Ovary (tissue), 7 donors: ENCODE measurements at regions not wholly inside any gene's neighbourhood (a gene's known extent, or its start where the extent isn't known, plus 50 kb on each side); places are given as distances from the start of the nearest gene placed in this dataset.

Source experiments
- DNase-seq, 5 donors: peaks; one replicate each; pipeline ENCODE4 v3.0.0-alpha.2; 2019 to 2020
- H3K27ac ChIP-seq, 2 donors: fragments of 200-600 bp; one replicate each; pipeline versions ENCODE4 v1.5.1 to v1.8.0; 2019 to 2022
- H3K27me3 ChIP-seq: fragments of 200-600 bp; one replicate; pipeline ENCODE4 v1.8.0; 2022
- H3K36me3 ChIP-seq: fragments of 200-600 bp; sonication (generic); one replicate; pipeline ENCODE4 v1.5.1; 2019
- H3K4me1 ChIP-seq: one replicate; pipeline ENCODE4 v1.8.1; 2013; ENCODE audit warnings: mild to moderate bottlenecking, moderate library complexity; ENCODE audit not compliant: insufficient read depth
- H3K4me3 ChIP-seq: fragments of 200-600 bp; sonication (generic); one replicate; pipeline ENCODE4 v1.5.1; 2017
- H3K9me3 ChIP-seq, 2 donors: fragments of 200-600 bp in 1 of 2; sonication (generic) in 1 of 2; one replicate each; pipeline versions ENCODE4 v1.5.1 to v1.8.1; 2013 to 2019; ENCODE audit warnings: mild to moderate bottlenecking in 1 of 2, moderate library complexity in 1 of 2
- EP300 ChIP-seq: sonication (generic); formaldehyde crosslinking; IDR thresholded peaks from one replicate; pipeline ENCODE4 v1.6.1; 2017; ENCODE audit warnings: antibody characterized with exemption
- POLR2A ChIP-seq: fragments of 450-650 bp; IDR thresholded peaks from one replicate; pipeline ENCODE4 v1.6.1; 2017; ENCODE audit warnings: antibody characterized with exemption, mild to moderate bottlenecking, moderate library complexity
- WGBS, 3 donors: extraction: QIAGEN DNeasy Blood & Tissue Kit in 1 of 3; methylation state at CpG; one replicate each; pipeline versions ENCODE4 v1.1.5 to v1.1.7; 2013 to 2017; 5-methylcytosine and 5-hydroxymethylcytosine counted together
- intact Hi-C, 4 donors: fragments of 100-400 bp; cut with DNase I; formaldehyde crosslinking; loops; one replicate each; pipeline versions ENCODE4 v1.11.0 to v1.15.1; 2022 to 2023
- TF ChIP-seq, protein P1 (sequence below), 3 donors: fragments of 450-650 bp in 2 of 3; fragments of 200-600 bp in 1 of 3; IDR thresholded peaks; one replicate each; pipeline versions ENCODE4 v1.5.1 to v1.8.0; 2016 to 2022; ENCODE audit warnings: antibody characterized with exemption in 3 of 3, mild to moderate bottlenecking in 1 of 3
- donor health status: DM: no; HTN: no; CAD: no; lungs with moderate emphysema.
- donor health status: DM: no; HTN: no; CAD: no.
- donor health status: Bipolar disorder and iron deficiency.
- donor health status: DM: no; HTN: no; CAD: no.
- donor health status: DM: yes; HTN: yes; CAD: no.

DNA sequence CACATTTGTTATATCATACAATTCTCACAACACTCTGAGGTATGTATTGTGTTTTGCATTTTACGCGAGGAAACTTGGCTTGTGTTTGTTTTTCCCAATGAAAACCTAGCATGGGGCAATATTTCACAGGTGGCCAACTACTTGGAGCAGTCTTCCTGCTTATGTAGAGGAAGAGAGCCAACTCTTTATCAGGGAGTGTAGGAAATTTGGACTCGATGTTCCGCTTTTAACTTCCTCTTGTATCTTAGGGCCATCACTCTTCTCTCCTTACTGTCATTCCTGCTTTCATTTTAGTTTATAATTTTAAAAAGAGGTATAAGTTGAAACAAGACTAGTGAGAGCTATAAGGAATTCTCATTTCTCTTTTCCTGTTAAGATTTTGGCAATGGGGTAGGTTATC lies 107.7 kb upstream of the RPS6KA3 start:
- no peak for TF ChIP-seq POLR2A
- Histone ChIP-seq H3K4me1 (no peaks in the 10 kb centered on the region), H3K27ac (no peak overlapping the region), H3K36me3 (no peaks in the 10 kb centered on the region), H3K9me3 (no peaks in the 10 kb centered on the region), H3K27me3 (no peaks in the 10 kb centered on the region), H3K4me3 (no peak overlapping the region)
- no peak for DNase-seq
- 44 to 56% (median 54%) methylated on average over 4 of the region's 4 CpGs for WGBS, 3 donors
- intact Hi-C loops = loop anchor here in 1 of 4 donors (10.0 kb wide), 1 partner anchor 170 kb away; no protein-coding TSS in a partner anchor

DNA sequence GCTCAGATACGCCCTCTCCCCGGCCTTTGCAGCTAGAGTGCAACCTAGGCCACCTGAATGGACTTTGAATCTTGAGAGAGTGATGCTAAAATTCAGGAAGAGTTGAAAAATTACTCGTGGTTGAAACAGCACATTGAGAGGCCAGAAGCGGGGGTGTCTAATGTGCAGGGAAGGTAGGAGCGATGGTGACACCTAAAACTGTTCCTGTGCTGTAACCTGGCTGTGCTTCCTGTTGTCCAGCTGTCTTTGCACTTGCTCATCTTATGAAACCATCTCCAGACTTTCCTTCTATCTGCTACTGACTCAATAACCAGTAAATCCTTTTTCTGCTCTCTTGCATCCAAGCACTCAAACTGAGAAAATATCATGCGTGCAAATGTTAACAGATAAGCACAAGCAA lies 106.4 kb upstream of the RPS6KA3 start:
- intact Hi-C loops = loop anchor here in 1 of 4 donors (10.0 kb wide), 1 partner anchor 168 kb away; no protein-coding TSS in a partner anchor
- Histone ChIP-seq H3K9me3 (no peaks in the 10 kb centered on the region), H3K27ac (no peak overlapping the region), H3K36me3 (no peaks in the 10 kb centered on the region), H3K27me3 (no peaks in the 10 kb centered on the region), H3K4me3 (no peak overlapping the region), H3K4me1 (no peaks in the 10 kb centered on the region)
- TF ChIP-seq POLR2A = no peak
- no peak for TF ChIP-seq EP300
- TF ChIP-seq, protein P1, sequence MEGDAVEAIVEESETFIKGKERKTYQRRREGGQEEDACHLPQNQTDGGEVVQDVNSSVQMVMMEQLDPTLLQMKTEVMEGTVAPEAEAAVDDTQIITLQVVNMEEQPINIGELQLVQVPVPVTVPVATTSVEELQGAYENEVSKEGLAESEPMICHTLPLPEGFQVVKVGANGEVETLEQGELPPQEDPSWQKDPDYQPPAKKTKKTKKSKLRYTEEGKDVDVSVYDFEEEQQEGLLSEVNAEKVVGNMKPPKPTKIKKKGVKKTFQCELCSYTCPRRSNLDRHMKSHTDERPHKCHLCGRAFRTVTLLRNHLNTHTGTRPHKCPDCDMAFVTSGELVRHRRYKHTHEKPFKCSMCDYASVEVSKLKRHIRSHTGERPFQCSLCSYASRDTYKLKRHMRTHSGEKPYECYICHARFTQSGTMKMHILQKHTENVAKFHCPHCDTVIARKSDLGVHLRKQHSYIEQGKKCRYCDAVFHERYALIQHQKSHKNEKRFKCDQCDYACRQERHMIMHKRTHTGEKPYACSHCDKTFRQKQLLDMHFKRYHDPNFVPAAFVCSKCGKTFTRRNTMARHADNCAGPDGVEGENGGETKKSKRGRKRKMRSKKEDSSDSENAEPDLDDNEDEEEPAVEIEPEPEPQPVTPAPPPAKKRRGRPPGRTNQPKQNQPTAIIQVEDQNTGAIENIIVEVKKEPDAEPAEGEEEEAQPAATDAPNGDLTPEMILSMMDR (IDR thresholded peaks at IDR 0.05) = no peak
- DNase-seq = no peak
- WGBS, 3 donors = 66 to 72% (median 68%) methylated on average over 6 of the region's 6 CpGs

DNA sequence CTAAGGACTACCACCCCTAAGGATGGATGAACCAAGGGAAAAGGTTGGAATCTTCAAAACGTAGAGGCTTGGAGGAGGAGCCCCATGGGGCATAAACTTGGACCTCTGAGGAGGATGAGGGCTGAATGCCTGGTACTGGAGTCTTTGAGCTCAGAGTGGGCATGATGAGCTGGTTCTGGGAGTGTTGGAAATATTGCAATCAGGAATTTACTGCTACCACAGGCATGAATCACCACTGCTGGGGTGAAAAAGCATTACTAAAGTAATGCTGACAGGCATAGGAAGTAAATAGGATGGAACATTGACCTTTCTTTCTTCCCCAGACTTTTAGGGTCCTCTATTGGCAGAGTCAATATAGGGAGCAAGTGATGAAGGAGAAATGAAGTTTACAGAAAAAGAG lies 105.8 kb upstream of the RPS6KA3 start:
- Histone ChIP-seq H3K4me1 (no peaks in the 10 kb centered on the region), H3K4me3 (no peak overlapping the region), H3K36me3 (no peaks in the 10 kb centered on the region), H3K27me3 (no peaks in the 10 kb centered on the region), H3K27ac (no peak overlapping the region), H3K9me3 (no peaks in the 10 kb centered on the region)
- TF ChIP-seq POLR2A (no peak), EP300 (no peak)
- TF ChIP-seq, protein P1 (IDR thresholded peaks at IDR 0.05) = no peak
- WGBS, 3 donors = 23 to 36% (median 33%) methylated on average over 1 of the region's 1 CpG
- intact Hi-C loops = loop anchor here in 1 of 4 donors (10.0 kb wide), 1 partner anchor 168 kb away; no protein-coding TSS in a partner anchor
- no peak for DNase-seq

DNA sequence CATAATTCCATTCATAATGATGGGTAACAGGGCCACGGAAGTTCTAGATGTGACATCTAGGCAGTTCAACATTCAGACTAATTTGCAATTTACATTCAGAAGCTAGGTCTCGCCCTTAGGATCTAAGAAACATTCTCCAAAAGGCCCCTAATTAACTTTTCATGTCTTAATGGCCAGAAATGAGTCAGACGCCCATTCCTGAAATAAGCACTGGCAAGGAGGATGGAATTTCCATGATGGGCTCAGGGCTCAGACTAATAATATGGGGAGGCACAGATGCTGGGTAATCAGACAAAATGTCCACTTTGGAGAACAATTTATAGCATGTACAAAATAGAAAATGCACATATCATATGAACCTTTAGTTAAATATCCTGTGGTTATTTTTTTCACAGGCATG lies 102.8 kb upstream of the RPS6KA3 start:
- no peak for DNase-seq
- no peaks in the 10 kb centered on the region for H3K9me3 ChIP-seq
- no peak overlapping the region for H3K27ac ChIP-seq
- no peaks in the 10 kb centered on the region for H3K36me3 ChIP-seq
- no peaks in the 10 kb centered on the region for H3K4me1 ChIP-seq
- no peaks in the 10 kb centered on the region for H3K27me3 ChIP-seq
- H3K4me3 ChIP-seq = no peak overlapping the region
- intact Hi-C loops = no loop called here
- 55 to 74% (median 59%) methylated on average over 3 of the region's 3 CpGs for WGBS, 3 donors
- TF ChIP-seq EP300 (no peak), POLR2A (no peak)
- TF ChIP-seq, protein P1 (IDR thresholded peaks at IDR 0.05) = no peak

DNA sequence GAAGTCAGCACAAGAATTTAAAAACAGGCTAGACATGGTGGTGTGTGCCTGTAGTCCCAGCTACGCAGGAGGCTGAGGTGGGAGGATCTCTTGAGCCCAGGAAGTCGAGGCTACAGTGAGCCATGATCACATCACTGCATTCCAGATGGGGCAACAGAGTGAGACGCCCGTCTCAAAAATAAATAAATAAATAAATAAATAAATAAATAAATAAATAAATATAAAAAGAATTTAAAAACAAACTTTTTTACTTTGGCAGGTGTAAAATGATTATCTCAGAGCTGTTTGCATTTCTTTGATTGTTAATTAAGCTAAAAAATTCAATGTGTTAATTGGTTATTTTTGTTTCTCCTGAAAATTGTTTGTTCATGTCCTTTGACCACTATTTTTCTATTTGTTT lies 97.5 kb upstream of the RPS6KA3 start:
- Histone ChIP-seq H3K27me3 (no peaks in the 10 kb centered on the region), H3K9me3 (no peaks in the 10 kb centered on the region), H3K4me3 (no peak overlapping the region), H3K4me1 (peaks cover 4% of the 10 kb centered on the region), H3K36me3 (no peaks in the 10 kb centered on the region), H3K27ac (no peak overlapping the region)
- 72 to 79% (median 78%) methylated on average over 4 of the region's 4 CpGs for WGBS, 3 donors
- DNase-seq = no peak
- TF ChIP-seq EP300 = no peak
- intact Hi-C loops = no loop called here
